K562 (cell line): ENCODE measurements at regions not wholly inside any gene's neighbourhood (a gene's known extent, or its start where the extent isn't known, plus 50 kb on each side); places are given as distances from the start of the nearest gene placed in this dataset.

Experiments
- ATAC-seq: fragments of 200-7000 bp; cut with Tn5 transposase; 3 replicates; pipeline ENCODE4 v1.9.1; 2020; ENCODE audit warnings: moderate library complexity
- BruUV-seq: library from RNA; stranded (reverse); fragments of 400-500 nt; replicated peaks from 2 replicates; lab custom pipeline; 2021; lab: Mats Ljungman, UMichigan
- CTCF ChIA-PET: fragments of 300-600 bp; formaldehyde crosslinking; extraction: SDS; loops from one replicate; lab custom pipeline; 2021; ENCODE audit warnings: low intra/inter-chr PET ratio; lab: Yijun Ruan, JAX
- POLR2A ChIA-PET: fragments of 300-600, 350-650 bp; sonication (Branson Sonifier 250); formaldehyde crosslinking; extraction: SDS; loops from one replicate; lab custom pipeline; 2021; ENCODE audit warnings: antibody characterized with exemption, inconsistent platforms; lab: Yijun Ruan, JAX
- DNase-seq, 4 experiments: peaks; one replicate each; pipeline versions ENCODE4 v3.0.0 to v3.0.0-alpha.2; 2011 to 2018; ENCODE audit warnings: low spot score in 3 of 4, mixed read lengths in 3 of 4; ENCODE audit errors: extremely low read depth in 1 of 4
- FAIRE-seq: peaks from 2 replicates; lab custom pipeline; 2011; peaks lifted over from hg19 to GRCh38; lab: Jason Lieb, UNC
- H2AFZ ChIP-seq: 2 replicates; pipeline ENCODE4 v1.6.0; 2011; ENCODE audit warnings: low read depth, low read length, control low read depth, inconsistent platforms
- H3K27ac ChIP-seq: fragments of 200-600 bp; 3 replicates; pipeline ENCODE4 v1.8.0; 2011; ENCODE audit warnings: low read depth, mild to moderate bottlenecking, control low read depth, inconsistent platforms, low read length, moderate library complexity, mixed read lengths; ENCODE audit errors: extremely low read depth
- H3K27me3 ChIP-seq, 2 experiments: fragments of 300-600 bp in 1 of 2; 2 replicates in 1 of 2; 3 replicates in 1 of 2; pipeline versions ENCODE4 v1.6.0 to v1.8.0; 2011; ENCODE audit warnings: inconsistent platforms in 2 of 2, low read length in 2 of 2, mild to moderate bottlenecking in 1 of 2, mixed read lengths in 1 of 2, moderate library complexity in 1 of 2; ENCODE audit not compliant: control insufficient read depth in 2 of 2, insufficient read depth in 2 of 2
- H3K36me3 ChIP-seq: fragments of 300-600 bp; 3 replicates; pipeline ENCODE4 v1.8.0; 2011; ENCODE audit warnings: mild to moderate bottlenecking, low read length, inconsistent platforms; ENCODE audit not compliant: control insufficient read depth, insufficient read depth
- H3K4me1 ChIP-seq, 2 experiments: fragments of 200-600 bp in 1 of 2; replicated peaks in 1 of 2; 2 replicates in 1 of 2; 3 replicates in 1 of 2; pipeline versions ENCODE4 v1.5.1 to v1.8.0; 2011; ENCODE audit warnings: inconsistent platforms in 2 of 2, low read length in 2 of 2, mild to moderate bottlenecking in 1 of 2, mixed read lengths in 1 of 2, moderate library complexity in 1 of 2; ENCODE audit not compliant: control insufficient read depth in 2 of 2, insufficient read depth in 2 of 2
- H3K4me2 ChIP-seq: 2 replicates; pipeline ENCODE4 v1.6.1; 2011; ENCODE audit warnings: low read length, control low read depth, inconsistent platforms, mixed read lengths; ENCODE audit not compliant: insufficient read depth
- H3K4me3 ChIP-seq: fragments of 200-600 bp; sonication (generic), shearing (Covaris generic); 2 replicates; pipeline ENCODE4 v1.5.1; 2016; ENCODE audit warnings: control low read depth, inconsistent platforms
- H3K79me2 ChIP-seq: fragments of 200-600 bp; 3 replicates; pipeline ENCODE4 v1.8.0; 2011; ENCODE audit warnings: low read length, inconsistent platforms; ENCODE audit not compliant: control insufficient read depth, insufficient read depth
- H3K9ac ChIP-seq, 2 experiments: 2 replicates each; pipeline versions ENCODE4 v1.6.0 to v1.6.1; 2011; ENCODE audit warnings: low read depth in 2 of 2, low read length in 2 of 2, control low read depth in 1 of 2, inconsistent platforms in 1 of 2, mild to moderate bottlenecking in 1 of 2, mixed read lengths in 1 of 2; ENCODE audit not compliant: insufficient read depth in 1 of 2
- H3K9me1 ChIP-seq: one replicate; pipeline ENCODE4 v1.6.0; 2011; ENCODE audit warnings: inconsistent platforms, mild to moderate bottlenecking, low read length, moderate library complexity; ENCODE audit not compliant: control insufficient read depth, insufficient read depth
- H3K9me3 ChIP-seq: replicated peaks from 2 replicates; pipeline ENCODE4 v1.5.1; 2011; ENCODE audit warnings: low read depth, low read length, inconsistent platforms; ENCODE audit not compliant: control insufficient read depth, insufficient read depth
- H4K20me1 ChIP-seq: replicated peaks from 2 replicates; pipeline ENCODE4 v1.6.1; 2011; ENCODE audit warnings: low read length, inconsistent platforms, mixed read lengths; ENCODE audit not compliant: control insufficient read depth, insufficient read depth
- DEAF1 ChIP-seq: fragments of 450-650 bp; formaldehyde crosslinking; IDR thresholded peaks from 2 replicates; pipeline ENCODE4 v1.4.0; 2020; ENCODE audit warnings: mild to moderate bottlenecking, moderate library complexity
- KLF10 ChIP-seq: fragments of 250-450 bp; sonication (Bioruptor Pico); IDR thresholded peaks from 2 replicates; pipeline ENCODE4 v1.6.1; 2021; ENCODE audit warnings: matching md5 sums
- MEF2A ChIP-seq: IDR thresholded peaks from 2 replicates; pipeline ENCODE4 v1.6.1; 2011; ENCODE audit warnings: low read depth, mild to moderate bottlenecking, low read length, moderate library complexity; ENCODE audit not compliant: control insufficient read depth
- MTA1 ChIP-seq: fragments of 450-650 bp; IDR thresholded peaks from 2 replicates; pipeline ENCODE4 v1.6.1; 2017; ENCODE audit warnings: borderline replicate concordance
- NCOA1 ChIP-seq: fragments of 450-650 bp; IDR thresholded peaks from 2 replicates; pipeline ENCODE4 v1.6.1; 2016; ENCODE audit warnings: low read depth
- POLR3A ChIP-seq: IDR thresholded peaks from 2 replicates; pipeline ENCODE4 v1.6.1; 2011; ENCODE audit warnings: borderline replicate concordance, mild to moderate bottlenecking, moderate library complexity; ENCODE audit not compliant: insufficient read length, insufficient read depth; ENCODE audit errors: extremely low read depth
- PPARD ChIP-seq: fragments of 250-450 bp; sonication (Bioruptor Pico); IDR thresholded peaks from 2 replicates; pipeline ENCODE4 v1.8.0; 2022; ENCODE audit warnings: inconsistent platforms, mild to moderate bottlenecking, moderate library complexity
- PURB ChIP-seq: sonication (generic); formaldehyde crosslinking; IDR thresholded peaks from 2 replicates; pipeline ENCODE4 v1.9.0; 2021; ENCODE audit warnings: low read depth, mild to moderate bottlenecking, missing genetic modification reagents
- RBM39 ChIP-seq: fragments of 200-400 bp; formaldehyde crosslinking; optimal IDR thresholded peaks from 2 replicates; pipeline ENCODE3; 2018; ENCODE audit warnings: low read depth, low read length
- RERE ChIP-seq: sonication (generic); formaldehyde crosslinking; IDR thresholded peaks from 2 replicates; pipeline ENCODE4 v1.8.0; 2023; ENCODE audit warnings: missing genetic modification reagents, mild to moderate bottlenecking, borderline replicate concordance
- ZBTB33 ChIP-seq: sonication (generic); formaldehyde crosslinking; IDR thresholded peaks from 2 replicates; pipeline ENCODE4 v1.8.1; 2023; ENCODE audit warnings: mild to moderate bottlenecking, missing genetic modification reagents
- ZKSCAN1 ChIP-seq: fragments of 150-350 bp; IDR thresholded peaks from 2 replicates; pipeline ENCODE4 v1.6.1; 2016; ENCODE audit warnings: low read depth, low read length
- ZNF347 ChIP-seq: fragments of 450-650 bp; formaldehyde crosslinking; IDR thresholded peaks from 2 replicates; pipeline ENCODE4 v1.4.0; 2020; ENCODE audit warnings: low read depth, mild to moderate bottlenecking, moderate library complexity
- WGBS: fragments of 100-300 bp; shearing (Covaris generic); methylation state at CpG from one replicate; pipeline ENCODE4 v1.1.6; 2016; ENCODE audit warnings: low coverage, mixed read lengths; ENCODE audit not compliant: insufficient coverage; ENCODE audit errors: missing lambda C conversion rate; 5-methylcytosine and 5-hydroxymethylcytosine counted together
- in situ Hi-C: fragments of 300-500 bp; cut with MboI; formaldehyde crosslinking; loops from 4 replicates; pipeline ENCODE4 v1.15.0; 2018; ENCODE audit warnings: inconsistent platforms, mixed read lengths
- intact Hi-C: fragments of 100-400 bp; cut with micrococcal nuclease; formaldehyde crosslinking; loops from 2 replicates; pipeline ENCODE4 v1.14.2; 2022

GRCh38 chr6:112597176-112597575, 250.0 kb downstream of the RFPL4B start:
- no peaks in the 10 kb centered on the region for H3K27me3 ChIP-seq
- ATAC-seq (no peak), FAIRE-seq (no peak), DNase-seq (no peak)
- 14% methylated on average over 1 of the region's 1 CpG for WGBS
- no peak overlapping the region for H2AFZ ChIP-seq
- no peaks in the 10 kb centered on the region for H3K79me2 ChIP-seq
- no peaks in the 10 kb centered on the region for H3K4me1 ChIP-seq
- no peak overlapping the region for H3K27ac ChIP-seq
- CTCF ChIA-PET = no interaction called here
- H3K4me3 ChIP-seq = no peak overlapping the region
- no peaks in the 10 kb centered on the region for H3K36me3 ChIP-seq
- no peak overlapping the region for H3K4me2 ChIP-seq
- no TSS peak for BruUV-seq
- in situ Hi-C loops (no loop called here), intact Hi-C loops (loop anchor here (10.0 kb wide), 1 partner anchor 262 kb away; no protein-coding TSS in a partner anchor)
- 0 out of 2 replicates have a peak, but pooled peaks cover 1% of the 10 kb centered on the region for H3K9me3 ChIP-seq
- POLR2A ChIA-PET = no interaction called here
- no peaks in the 10 kb centered on the region for H3K9me1 ChIP-seq
- no peak overlapping the region for H3K9ac ChIP-seq
- no peaks in the 10 kb centered on the region for H4K20me1 ChIP-seq
- TF ChIP-seq DEAF1 (no peak), PURB (CRISPR knock-in tag) (no peak), ZNF347 (CRISPR knock-in tag) (no peak), RERE (CRISPR knock-in tag) (no peak), POLR3A (no peak), RBM39 (no peak), PPARD (CRISPR knock-in tag) (no peak), MTA1 (no peak), NCOA1 (no peak), ZKSCAN1 (no peak), MEF2A (no peak), ZBTB33 (CRISPR knock-in tag) (no peak), KLF10 (CRISPR knock-in tag) (no peak)
